Fibroblast of skin of back (primary cell): ENCODE measurements at regions not wholly inside any gene's neighbourhood (a gene's known extent, or its start where the extent isn't known, plus 50 kb on each side); places are given as distances from the start of the nearest gene placed in this dataset.

ENCODE experiments used
- DNase-seq: peaks from one replicate; pipeline ENCODE4 v3.0.0-alpha.2; 2013

DNA sequence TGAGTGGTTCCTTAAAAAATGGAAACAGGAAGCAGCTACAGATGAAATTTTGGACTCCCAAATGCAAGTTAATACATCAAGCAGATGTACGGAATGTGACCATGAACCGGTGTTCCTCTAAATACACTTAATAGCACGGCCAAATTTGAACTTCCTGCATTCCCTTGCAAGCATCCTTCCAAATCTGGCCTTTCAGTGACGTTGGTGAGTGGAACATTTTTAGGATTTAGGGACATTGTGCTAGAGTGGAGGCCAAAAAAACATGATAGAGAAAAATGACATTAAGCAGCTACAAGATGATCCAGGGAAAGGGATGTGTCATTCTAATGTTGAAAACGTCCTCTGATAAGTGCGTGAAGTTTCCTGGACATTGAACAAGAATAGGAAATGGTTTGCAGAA, 62.1 kb downstream of the CTAGE1 start:
- DNase-seq: no peak

DNA sequence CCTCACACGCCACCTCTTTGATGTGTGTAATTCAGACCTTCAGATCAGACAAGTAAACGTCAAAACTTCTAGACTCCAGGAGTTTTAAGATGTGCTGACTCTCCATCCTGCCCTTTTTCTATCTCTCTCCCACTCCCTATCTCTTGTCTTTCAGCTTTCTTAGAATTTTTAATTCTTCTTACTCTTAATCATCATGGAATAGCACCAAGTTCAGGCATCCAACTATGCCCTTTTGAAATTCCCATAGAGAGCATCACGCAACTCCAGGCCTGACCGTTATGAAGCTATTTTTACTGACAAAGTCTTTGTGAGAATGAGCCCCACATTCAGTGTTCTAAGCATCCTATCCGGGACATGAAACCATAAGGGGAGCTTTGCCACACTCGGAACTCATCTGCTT, 62.6 kb downstream of the CTAGE1 start:
- DNase-seq: no peak

DNA sequence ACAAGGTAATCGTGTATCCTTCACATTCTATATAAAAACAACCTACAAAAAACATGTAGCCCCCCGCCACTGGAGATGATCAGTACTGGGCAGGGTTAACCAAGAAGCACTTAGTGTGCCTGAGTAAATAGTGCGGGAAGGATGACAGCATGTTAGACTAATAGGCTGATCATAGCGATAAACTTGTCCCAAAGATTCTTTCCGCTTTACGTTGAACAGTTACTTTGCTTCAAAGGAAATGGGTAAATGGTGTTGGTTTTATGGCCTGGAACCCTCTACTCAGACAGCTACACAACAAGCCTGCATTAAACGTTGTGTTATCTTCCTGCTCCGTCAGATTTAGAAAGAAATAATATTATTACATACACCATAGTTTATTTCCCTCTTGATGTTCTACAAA, 67.7 kb downstream of the CTAGE1 start:
- no peak for DNase-seq

GRCh38 chr18:22349317-22349898, 68.3 kb downstream of the CTAGE1 start:
- DNase-seq: no peak

GRCh38 chr18:22348521-22349316, 69.0 kb downstream of the CTAGE1 start:
- peak; percentile 74 for DNase-seq

DNA sequence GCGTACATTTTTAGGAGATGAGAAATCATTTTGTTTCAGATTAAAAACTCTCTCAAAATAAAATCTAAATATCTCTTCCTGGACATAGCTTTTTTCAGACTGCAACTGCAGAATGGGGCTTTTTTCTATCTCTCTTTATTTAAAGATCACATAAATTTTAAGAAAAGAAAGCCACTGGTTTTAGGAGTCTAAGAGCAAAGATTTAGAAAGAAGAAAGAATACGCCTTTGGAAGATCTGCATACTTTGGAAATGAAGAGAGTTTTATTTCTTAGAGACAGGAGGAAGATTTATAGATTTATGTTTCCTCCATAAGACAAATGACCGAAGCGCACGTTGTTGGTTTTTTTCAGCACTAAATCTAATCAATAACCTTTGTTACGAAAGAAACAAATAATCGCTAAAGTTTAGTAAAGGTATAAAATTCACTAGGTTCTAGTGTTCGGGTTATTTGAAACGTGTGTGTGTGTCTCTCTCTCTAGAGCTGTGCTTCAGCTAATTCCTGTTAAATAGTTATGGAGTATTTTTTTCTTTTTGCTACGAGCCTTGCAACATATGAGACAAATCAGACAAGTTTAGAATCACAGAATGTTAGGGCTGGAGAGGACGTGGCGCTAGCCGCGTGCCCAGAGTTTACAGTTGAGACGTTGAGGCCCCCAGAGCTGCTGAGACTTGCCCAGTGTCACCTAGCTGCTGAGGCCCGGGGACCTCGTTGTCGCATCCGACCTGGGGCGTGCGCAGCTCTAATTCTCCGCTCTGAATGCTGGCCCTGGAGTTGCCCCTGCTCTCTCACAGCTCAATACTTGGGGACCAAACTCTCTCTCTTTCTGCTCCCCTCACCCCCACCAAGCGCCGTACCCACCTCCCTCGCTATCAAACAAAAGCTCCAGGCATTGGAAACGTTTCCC, 69.9 kb downstream of the CTAGE1 start:
- DNase-seq: no peak

DNA sequence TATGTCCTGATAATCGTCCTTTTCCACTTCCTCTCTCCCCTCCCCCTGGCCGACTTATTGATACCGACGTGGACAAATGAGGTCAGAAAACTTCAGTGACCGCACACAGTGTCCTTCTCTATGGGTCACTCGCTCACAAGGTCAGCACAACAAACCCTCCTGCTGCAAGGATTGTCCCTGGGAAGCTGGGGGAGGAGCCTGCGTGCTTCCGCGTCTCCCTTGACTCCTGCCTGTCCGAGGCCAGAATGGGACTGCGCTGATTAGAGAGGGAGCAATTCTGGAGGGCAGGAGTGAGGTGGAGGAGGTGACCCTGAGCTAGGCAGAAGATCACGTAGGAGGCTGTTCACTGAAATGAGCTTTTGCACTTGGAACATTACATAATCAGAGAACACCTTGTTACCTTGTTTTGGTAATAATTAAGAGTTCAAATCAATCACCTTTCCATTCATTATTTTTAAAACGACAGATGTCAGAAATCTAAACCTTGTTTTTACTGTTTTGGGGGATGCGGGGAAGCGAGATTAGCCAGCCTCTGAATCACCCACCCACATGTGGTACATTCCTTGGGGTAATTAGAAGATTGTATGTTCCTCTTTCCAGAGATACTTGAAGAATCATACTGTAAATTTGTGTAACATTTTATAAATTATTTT, 70.6 kb downstream of the CTAGE1 start:
- DNase-seq: peak; percentile 66

GRCh38 chr18:22346401-22346952, 71.2 kb downstream of the CTAGE1 start:
- DNase-seq: peak; percentile 64

DNA sequence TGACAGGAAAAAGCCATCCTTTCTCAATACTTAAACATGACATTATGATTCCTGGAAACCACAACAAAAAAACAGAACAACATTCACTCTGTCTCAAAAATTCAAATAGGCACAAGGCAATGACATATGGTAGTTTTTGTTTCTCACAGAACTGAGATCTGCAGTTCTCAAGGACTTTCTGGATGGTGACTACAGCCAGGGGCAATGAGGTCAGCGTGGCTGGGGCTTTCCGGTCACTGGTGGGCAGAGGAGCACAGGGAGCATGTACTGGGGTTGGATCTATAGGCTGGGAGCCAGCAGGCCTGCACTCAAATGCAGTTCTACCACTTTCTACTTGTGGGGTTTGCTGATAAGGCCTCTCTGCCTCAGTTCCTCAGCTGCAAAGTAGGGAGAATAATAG, 72.0 kb downstream of the CTAGE1 start:
- DNase-seq: no peak

GRCh38 chr18:22344908-22345670, 72.6 kb downstream of the CTAGE1 start:
- no peak for DNase-seq

DNA sequence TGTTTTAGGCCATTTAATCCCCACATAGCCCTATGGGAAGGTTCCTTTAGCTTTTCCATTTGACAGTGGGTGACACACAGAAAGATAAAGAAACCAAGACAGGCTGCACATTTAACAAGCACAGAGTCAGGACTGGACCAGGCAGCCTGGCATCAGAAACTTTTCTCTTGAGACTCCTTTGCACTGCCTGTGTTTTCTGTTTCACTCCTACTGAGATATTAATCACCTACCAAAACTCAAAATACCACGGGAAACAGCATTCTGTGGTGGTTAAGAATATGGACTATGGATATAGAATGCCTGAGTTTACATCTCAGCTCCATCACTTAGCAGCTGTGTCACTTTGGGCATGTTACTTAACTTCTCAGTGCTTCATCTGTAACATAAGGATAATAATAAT, 73.3 kb downstream of the CTAGE1 start:
- no peak for DNase-seq

DNA sequence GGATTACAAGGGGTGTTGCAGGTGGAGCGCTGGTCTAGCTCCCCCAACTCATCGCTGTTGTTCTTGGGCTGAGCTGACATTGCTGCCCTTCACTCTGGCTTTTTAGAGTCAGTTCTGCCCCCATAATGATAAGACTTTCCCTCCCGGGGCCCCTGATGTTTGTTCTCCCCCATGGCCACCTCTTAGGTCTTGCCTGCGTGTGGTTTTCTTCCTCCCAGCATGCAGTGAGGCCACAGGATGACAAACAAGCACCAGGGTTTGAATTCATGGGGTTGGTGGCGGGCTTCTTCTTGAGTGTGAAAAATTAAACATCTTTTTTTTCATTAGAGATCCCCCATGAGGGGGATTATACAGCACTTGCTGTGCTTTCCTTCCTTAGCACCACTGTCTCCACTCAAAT, 74.1 kb downstream of the CTAGE1 start:
- no peak for DNase-seq

- peak; percentile 58 for DNase-seq
These were observed 75.1 kb downstream of the CTAGE1 start for GRCh38 chr18:22342625-22343024.

GRCh38 chr18:22340331-22340730, 77.4 kb downstream of the CTAGE1 start:
- DNase-seq: no peak

- no peak for DNase-seq
These were observed 77.8 kb downstream of the CTAGE1 start for GRCh38 chr18:22339913-22340312.

DNA sequence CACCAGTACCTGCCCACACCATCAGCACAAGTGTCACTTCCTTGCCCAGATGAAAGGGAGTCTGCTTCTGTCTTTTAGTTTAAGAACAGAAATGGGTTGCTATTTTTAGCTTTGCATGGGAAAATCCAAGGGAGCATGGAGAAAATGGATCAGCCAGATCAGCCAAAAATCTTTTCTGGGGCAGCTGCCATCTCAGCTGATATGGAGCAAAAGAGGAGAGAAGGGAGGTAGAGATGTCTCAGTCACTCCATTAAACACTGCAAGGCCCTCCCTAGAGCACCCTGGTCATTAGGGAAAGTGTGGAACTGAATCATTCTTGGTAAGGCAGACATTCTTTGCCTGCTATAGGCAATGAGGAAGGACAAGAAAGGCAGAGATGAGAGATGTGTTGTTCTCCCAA, 79.9 kb downstream of the CTAGE1 start:
- no peak for DNase-seq

- no peak for DNase-seq
These were observed 80.4 kb downstream of the CTAGE1 start for GRCh38 chr18:22337306-22337705.

GRCh38 chr18:22336406-22336805, 81.3 kb downstream of the CTAGE1 start:
- DNase-seq: no peak

DNA sequence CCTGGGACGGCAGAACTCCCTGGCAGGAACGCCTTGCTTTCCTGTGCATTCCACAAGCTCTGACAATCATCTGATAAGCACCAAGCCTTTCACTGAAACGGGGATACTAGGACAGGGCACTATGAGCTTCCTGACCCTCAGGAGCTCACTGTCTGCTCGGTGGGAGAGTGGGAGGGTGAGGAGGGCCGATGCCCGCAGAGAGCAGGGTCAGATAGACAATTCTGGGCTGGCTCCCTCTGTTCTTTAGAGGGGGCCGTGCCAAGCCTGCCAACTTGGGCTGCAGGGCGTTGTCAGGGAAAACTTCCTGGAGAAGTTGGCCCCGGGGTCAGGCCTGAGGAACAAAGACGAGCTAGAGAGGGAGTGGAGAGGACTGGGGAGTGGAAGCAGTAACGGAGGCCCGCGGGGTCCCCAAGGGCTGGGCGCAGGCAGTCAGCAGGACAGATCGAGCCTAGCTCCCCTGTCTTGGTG, 82.0 kb downstream of the CTAGE1 start:
- no peak for DNase-seq

DNA sequence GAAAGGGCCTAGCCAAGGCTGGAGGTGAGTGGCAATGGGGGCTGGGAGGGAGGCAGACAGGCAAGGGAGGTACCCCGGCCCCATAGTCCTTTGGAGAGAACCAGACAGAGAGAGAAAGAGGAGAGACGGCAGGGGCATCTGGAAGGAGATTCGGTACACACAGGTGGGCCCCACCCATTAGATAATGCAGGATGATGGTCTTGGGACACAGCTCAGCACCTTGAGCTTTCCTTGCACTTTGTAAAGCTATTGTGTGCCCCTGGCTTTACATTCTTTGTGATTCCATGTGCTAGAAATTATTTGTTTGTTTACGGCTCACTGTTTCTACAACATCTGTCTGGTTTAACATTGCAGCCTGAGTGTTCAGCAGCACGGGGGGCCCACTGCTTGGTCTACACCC, 83.1 kb downstream of the CTAGE1 start:
- no peak for DNase-seq

DNA sequence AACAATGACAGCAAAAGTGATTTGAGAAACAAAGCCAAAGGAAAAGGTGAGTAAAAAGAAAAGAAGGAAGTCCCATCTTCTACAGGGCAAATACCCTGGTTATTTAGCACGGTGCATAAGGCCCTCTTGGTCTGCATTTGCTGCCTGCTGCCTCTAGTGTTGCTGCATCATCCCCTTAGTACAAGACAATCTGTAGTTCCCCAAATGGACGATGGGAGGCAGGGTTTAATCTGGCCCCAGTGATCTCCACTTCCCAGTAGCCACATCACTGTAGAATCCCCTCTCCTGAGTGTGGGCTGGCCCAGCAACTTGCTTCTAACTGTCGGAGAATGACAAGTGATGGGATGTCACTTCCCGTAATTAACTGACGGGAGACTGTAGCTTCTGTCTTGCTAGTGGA, 85.1 kb downstream of the CTAGE1 start:
- no peak for DNase-seq

- DNase-seq: no peak
These were observed 87.2 kb downstream of the CTAGE1 start for GRCh38 chr18:22330508-22330907.
